D721Med (cell line): ENCODE measurements at regions not wholly inside any gene's neighbourhood (a gene's known extent, or its start where the extent isn't known, plus 50 kb on each side); places are given as distances from the start of the nearest gene placed in this dataset.
"Not testable (repeated sequence)": the region's sequence is repeated elsewhere in the genome, so short reads cannot be mapped to it uniquely, and the experiment has no call there.

Experiments used
- DNase-seq: peaks from one replicate; pipeline ENCODE4 v3.0.0; 2011; ENCODE audit warnings: low spot score; ENCODE audit not compliant: insufficient read length
- FAIRE-seq: peaks from 2 replicates; lab custom pipeline; 2011; peaks lifted over from hg19 to GRCh38; lab: Jason Lieb, UNC
- TF ChIP-seq, protein P1 (sequence below): IDR thresholded peaks from 2 replicates; pipeline ENCODE4 v1.5.1; 2012; ENCODE audit warnings: mild to moderate bottlenecking, control low read depth; ENCODE audit not compliant: insufficient read depth; ENCODE audit errors: missing control alignments

DNA sequence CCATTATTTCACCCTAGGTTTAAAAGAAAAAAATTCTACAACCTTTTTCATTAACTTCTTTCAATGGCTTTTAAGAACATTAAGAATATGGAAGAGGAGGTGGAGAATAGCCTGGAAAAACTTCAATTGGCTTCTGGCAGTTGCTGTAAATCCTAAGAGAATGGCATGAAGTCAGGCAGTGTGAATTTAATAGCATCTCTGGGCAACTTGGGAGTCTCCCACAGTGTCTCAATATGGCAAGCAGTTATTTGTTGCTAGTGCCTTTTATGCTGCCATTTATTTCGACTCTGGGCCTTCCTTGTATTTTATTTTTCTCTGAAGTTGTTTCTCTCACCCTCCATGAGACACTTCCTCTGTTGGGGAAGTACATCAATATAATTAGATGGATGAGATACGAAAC, 322.1 kb downstream of the CBLL2 start:
- FAIRE-seq (no peak), DNase-seq (no peak)

GRCh38 chrX:22603060-22603459, 330.3 kb downstream of the CBLL2 start:
- TF ChIP-seq, protein P1, sequence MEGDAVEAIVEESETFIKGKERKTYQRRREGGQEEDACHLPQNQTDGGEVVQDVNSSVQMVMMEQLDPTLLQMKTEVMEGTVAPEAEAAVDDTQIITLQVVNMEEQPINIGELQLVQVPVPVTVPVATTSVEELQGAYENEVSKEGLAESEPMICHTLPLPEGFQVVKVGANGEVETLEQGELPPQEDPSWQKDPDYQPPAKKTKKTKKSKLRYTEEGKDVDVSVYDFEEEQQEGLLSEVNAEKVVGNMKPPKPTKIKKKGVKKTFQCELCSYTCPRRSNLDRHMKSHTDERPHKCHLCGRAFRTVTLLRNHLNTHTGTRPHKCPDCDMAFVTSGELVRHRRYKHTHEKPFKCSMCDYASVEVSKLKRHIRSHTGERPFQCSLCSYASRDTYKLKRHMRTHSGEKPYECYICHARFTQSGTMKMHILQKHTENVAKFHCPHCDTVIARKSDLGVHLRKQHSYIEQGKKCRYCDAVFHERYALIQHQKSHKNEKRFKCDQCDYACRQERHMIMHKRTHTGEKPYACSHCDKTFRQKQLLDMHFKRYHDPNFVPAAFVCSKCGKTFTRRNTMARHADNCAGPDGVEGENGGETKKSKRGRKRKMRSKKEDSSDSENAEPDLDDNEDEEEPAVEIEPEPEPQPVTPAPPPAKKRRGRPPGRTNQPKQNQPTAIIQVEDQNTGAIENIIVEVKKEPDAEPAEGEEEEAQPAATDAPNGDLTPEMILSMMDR, result no peak
- FAIRE-seq, result no peak

More for the DNA sequence above, 322.1 kb downstream of the CBLL2 start:
- TF ChIP-seq, protein P1, result no peak

GRCh38 chrX:22609452-22609851, 336.7 kb downstream of the CBLL2 start:
- not testable (repeated sequence) for DNase-seq, FAIRE-seq

More at GRCh38 chrX:22603060-22603459, 330.3 kb downstream of the CBLL2 start:
- no peak for DNase-seq

- no peak for DNase-seq
- TF ChIP-seq, protein P1, result no peak
- FAIRE-seq, result no peak
These were observed 344.2 kb downstream of the CBLL2 start for GRCh38 chrX:22616867-22617266.

- FAIRE-seq, result no peak
- no peak for DNase-seq
- TF ChIP-seq, protein P1, result no peak
These were observed 354.9 kb downstream of the CBLL2 start for GRCh38 chrX:22627576-22627975.

GRCh38 chrX:22628275-22628674, 355.6 kb downstream of the CBLL2 start:
- DNase-seq, result no peak
- no peak for FAIRE-seq

DNA sequence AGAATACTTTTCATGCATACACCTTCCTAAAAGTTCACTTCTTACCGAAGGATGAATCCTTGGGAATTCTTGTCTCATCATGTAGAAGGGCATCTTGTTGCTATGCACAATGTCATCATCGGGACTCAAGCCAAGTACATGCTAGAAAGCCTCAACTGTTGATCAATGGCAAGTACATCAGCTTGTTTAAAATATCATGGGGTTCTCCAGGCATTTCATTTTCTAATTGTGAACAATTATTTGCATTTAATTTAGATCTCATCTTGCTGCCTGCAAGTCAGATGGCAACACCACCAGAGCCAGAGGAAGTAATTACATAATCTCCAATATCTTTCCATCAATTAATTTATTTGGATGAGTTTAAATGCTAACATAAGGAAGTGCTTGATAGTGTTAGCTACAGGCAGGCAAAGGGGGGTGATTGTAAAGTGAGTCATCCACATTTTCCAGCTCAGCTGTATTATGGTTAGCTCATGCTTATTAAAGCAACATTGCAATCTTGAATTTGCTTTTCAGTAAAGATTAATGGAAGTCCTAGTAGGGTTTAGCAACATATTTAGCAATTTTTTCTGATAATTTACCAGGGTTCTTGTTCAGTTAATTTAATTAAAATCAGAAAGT, 356.5 kb downstream of the CBLL2 start:
- FAIRE-seq (no peak), DNase-seq (no peak)
- TF ChIP-seq, protein P1, result no peak

More at GRCh38 chrX:22628275-22628674, 355.6 kb downstream of the CBLL2 start:
- TF ChIP-seq, protein P1, result no peak
